ENCODE measurements at regions not wholly inside any gene's neighbourhood (a gene's known extent, or its start where the extent isn't known, plus 50 kb on each side); places are given as distances from the start of the nearest gene placed in this dataset.

DNA sequence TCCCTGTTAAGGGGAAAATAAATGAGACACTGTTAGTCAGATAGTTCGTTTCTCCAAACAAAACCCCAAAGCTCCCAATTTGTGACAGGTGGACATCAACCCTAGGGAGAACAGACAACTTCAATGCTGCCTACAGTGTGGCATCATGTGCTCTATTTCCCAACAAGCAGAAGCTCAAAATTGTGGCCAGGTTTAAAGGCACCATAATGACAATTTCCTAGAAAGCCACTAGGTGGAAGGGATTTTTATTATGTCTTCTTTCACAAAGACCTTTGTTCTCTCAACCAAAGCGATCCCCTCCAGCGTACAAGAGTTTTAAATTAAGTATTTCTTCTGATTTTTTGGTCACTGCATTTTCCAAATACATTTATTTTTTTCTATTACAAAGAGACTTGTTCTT, 88.0 kb upstream of the MBIP start:
- no peak for DNase-seq

DNA sequence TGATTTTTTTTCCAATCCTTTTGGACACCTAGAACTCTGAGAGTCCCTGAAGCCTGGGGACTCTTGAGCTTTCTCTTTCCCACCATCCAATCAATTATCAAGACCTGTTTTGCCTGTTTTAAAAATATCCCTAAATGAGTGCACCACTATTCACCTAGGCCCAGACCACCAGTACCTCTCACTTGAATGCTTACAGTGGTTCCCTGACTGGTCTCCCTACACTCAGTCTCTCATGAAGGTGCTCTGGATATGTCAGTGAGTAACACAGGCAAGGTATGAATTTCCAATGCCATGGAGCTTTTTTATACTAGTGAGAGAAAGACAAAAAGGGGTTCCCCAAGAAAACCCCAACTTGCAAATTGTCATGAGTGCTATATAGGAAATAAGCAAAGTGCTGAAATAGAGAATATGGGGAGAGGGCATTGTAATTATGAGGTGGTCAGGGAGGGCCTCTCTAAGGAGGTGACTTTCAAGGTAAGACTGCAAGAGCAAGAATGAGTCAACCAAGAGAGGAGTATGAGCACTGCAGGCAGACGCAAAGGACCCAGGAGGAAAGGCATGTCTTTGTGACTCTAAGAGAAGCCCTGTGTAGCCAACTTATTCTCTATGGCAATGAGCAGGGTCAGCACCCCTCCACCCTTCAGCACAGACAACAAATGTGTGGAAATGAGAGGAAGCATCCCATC, 85.3 kb upstream of the MBIP start:
- no peak for DNase-seq

DNA sequence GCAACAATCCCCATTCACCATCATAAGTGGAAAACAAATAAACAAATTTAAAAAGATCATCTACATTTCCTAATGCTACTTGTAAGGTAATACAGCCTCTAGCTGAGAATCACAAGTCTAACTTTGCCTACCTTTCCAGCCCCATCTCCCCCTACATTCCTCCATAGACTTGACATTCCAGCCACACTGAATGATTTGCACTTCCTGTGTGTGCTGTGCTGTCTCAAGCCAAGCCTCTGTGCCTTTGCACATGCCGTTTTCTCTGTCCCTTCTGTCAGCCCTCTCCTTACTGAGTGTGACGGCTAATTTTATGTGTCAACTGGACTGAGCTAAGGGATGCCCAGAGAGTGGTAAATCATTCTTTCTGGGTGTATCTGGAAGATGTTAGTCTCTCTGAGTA, 82.4 kb upstream of the MBIP start:
- DNase-seq: no peak

DNA sequence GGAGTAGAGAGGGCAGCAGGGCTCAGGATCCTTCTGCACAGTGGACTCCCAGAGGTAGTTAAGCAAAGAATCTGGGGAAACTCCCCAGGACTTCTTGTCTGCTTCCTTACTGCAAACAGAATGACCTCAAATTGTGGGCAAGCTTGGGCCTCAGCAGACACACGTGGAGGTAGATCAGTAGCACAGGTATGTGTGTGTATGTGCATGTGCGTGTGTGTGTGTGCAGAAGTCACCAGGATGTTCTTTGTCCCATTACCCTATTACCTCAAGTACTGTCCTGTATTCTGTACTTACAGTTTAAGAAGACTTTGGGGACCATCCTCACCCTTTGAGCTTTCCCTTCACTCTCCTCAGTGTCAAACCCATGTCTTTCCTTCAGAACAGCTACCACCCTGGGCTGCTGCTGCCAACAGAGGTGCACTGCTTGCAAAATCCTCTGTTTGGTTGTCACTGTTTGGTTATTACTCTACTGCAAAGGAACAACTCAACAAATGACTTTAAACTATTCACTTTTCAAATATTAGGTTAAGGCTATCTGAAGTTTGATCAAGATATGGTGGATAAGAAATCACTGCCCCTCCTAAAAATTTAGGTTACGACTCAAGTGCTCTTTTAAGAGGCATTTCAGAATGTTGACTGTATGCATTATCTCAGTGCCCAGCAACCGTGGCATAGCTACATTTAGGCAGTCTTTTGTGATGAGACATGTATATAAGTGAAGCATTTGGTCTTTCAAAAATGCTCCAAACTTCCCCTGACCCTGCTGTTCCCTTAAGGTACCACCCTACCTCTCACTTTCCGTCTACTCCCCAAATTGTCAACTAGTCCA, 78.2 kb upstream of the MBIP start:
- DNase-seq: no peak

DNA sequence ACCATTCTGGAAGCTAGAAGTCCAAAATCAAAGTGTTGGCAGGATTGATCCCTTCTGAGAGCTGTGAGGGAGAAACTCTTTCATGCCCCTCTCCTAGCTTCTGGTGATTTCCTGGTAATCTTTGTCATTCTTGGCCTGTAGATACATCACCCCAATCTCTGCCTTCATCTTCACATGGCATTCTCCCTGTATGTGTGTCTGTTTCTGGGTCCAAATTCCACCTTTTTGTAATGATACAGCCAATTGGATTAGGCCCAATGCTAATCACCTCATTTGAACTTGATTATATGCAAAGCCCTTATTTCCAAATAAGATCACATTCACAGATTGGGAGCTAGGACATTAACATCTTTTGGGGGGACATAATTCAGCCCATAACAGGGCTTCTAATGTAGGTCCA, 76.9 kb upstream of the MBIP start:
- DNase-seq: no peak

DNA sequence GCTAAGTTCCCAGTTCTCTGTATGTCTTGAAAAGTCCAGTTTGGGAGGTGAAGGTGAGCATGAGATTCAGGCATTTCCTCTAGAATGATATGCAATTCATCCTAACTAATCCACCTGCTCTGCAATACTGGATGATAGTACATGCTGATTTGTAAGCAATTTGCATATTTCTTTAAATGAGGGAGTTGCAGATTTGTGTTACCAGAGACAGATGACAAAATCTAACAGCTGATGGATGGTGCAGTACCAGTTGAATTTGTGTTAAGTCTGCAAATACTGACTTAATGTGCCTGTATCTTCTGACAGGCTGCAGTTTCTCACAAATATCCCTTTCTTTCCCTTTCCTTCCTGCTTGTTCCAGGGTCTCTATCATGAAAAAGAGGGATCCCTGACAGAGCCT, 76.4 kb upstream of the MBIP start:
- DNase-seq: no peak

DNA sequence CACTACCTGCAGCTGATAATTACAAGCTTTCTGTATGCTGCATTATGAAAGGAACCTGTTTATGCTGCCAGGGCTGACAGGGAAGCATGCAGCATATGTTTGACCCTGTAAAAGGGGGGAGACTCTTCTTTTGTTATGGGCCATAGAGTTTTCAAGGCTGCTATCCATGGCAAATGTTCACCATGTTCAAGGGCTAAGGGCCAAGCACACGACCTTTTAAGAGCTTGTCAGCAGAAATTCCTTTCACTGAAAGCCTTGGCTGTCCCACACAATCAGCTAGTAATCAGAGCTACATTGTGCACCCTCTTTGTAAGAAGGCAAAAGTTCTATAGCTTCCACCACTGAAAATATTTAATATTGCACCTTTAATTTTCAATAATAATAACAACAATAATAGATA, 74.2 kb upstream of the MBIP start:
- no peak for DNase-seq

DNA sequence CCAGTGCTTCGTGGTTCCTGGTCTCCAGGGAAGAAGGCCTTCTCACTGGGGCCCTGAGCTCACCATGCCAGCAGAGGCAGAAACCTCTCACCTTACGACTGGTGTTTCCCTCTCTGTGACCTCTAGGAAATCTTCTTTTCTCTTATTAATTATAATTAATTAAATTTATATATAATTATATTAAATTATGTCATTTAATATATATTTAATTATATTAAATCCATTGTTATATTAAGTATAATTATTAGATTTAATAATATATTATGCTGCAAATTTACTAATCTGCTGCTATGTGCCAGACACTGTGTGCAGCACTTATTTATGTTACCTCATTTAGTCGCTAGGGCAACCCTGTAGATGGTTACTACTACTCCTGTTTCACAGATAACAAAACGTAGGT, 70.3 kb upstream of the MBIP start:
- no peak for DNase-seq

DNA sequence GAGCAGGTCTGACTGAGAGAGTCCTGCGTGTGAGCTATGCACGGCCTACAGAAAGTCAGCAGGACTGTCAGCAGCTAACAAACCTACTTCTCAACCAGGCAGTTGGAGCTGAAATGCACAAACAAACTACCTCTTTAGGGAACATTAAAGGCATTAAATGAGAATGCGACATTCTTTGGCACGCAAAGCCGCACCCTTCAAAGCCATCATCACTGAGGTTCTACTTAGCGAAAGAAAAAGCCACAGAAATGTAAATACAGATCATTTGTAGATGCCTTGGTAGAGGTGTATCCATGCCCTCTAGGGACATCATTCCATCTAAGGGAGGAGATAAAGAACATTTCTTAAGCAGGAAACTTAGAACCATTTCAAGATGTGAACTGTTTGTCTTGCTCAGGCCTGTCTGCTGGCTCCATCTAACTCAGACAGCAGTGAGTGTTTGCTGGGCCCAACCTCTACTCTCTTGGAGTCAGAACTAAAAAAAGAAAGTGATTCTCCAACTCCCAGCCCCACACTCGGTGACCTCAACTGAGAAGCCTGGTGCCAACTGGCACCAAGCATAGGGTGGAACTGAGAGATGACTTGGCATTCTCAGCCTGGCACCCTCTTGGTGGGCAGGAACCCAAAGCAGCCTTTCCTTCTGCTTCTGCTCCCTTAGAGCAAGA, 63.5 kb upstream of the MBIP start:
- DNase-seq: no peak

DNA sequence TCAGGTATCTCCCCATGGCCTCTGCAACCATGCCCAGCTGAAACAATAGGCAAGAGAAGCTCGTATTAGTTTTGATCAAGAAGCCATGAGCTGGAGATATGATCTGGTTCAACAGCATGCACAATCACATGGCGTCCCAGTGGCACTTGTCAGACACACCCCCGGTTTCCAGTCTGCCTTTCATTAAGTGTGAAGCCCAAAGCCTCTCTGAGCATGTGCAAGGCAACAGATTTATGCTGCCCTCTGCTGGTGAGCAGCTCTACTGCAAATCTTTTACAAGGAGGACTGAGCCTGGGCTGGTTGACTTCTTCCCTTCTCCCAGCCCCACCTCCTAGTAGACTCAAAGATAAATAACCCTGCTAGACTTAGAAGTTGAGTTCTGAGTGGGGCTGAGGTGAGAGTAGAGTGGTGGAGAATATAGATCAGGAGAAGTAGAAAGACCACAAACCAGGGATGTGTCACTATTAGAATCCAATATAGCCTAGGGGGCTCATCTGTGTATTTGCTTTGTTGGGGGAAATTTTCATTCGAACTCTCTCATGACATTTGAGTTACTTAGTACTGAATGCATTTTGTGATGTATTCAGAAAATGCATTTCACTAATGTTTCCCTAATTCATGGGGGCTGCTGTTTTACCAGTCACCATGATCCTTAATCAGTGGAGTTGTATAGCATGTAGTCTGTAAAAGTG, 53.7 kb upstream of the MBIP start:
- DNase-seq: peak; percentile 89

Data from dermis blood vessel endothelial cell (primary cell).